NCI-H1417 (cell line): ENCODE measurements at regions not wholly inside any gene's neighbourhood (a gene's known extent, or its start where the extent isn't known, plus 50 kb on each side); places are given as distances from the start of the nearest gene placed in this dataset.

Source experiments
- DNase-seq, 3 experiments: peaks; one replicate each; lab custom pipeline; 2025; lab: John Stamatoyannopoulos, UW

DNA sequence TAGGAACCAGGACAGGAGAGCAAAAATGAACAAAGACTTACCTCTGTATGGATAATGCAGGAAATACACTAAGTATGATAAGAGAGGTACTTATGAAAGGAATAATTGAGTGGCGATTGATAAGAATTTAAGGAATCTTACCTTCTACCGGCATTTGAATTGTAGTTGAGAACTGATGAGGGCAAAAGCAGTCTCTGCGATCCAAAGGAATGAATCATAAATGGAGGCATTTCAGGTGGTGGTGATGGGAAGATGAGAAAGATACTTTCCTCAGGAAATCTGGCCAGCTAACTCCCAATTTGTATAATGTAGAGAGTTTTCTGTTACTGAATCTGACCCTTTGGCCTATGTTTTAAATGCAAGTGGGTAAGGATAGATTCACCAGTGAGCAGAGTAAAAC, 71.9 kb upstream of the C11orf87 start:
- DNase-seq, result no peak

DNA sequence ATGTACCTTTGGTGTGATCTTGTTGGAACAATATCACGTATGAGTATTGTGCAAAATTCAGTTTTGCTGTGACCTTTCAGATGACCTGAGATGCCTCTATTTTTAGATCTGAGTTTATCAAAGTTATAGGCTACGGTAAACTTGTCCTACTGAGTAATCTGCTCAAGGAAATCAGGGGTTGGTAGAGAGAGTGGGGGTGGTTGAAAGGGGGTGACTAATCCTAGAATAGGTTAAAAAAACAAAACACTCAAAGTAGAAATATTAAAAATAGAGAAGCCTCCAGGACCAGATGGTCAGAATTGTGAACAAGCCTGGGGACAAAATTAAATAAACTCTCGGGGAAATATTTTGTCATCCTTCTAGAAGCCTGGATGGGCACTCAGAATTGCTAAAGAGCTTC, 59.9 kb upstream of the C11orf87 start:
- DNase-seq, result no peak

DNA sequence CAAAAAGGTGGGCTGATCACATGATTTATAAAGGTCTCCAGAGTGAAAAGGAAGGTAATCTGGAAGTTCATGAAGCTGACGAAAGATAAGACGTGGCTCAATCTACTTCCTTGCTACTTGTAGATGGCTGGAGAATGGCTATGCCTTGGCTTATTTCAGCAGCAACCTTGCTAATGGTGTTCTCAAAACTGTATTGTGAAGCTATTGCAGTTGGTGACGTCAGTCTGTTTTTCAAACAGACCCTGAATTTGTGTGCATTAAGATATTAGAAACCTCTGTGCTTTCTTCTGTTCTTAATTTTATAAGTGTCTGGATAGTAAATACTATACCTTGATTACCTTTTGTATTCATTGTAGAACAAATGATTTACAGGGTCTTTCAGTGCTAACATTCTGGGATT, 58.3 kb upstream of the C11orf87 start:
- DNase-seq, result no peak

GRCh38 chr11:109364851-109365250, 57.1 kb upstream of the C11orf87 start:
- no peak for DNase-seq

DNA sequence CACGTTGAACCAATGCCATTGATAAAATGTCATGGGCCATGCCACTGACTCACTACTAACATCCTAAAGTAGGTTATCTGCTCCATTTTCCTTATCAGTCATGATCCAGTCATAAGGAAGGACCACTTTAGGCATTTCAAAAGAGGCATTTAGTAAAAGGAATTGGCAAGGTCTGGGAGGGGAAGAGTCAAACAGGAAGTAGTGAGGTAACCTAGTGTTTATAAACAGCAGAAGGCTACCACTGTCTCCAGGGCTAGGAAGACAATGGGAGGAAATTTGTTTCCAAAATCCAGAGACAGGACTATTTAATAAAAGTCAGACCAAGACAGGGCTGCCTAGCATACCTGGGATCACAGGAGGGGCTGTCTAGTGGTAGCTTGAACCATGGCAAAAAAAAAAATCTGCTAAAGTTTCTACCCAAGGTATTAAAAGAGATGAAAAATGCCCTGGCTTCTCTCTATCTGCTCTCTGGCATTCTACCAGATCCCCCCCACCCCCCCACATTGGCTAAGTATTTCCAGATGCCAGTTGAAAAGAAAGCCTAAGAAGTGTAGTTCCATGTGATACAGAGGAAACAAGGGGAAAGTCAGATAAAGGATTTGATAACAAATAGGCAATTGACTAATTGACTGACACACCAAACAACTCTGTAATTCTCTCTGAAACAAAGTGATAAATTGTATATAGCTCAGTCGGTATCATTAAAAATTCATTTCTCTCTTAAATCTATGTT, 50.4 kb upstream of the C11orf87 start:
- no peak for DNase-seq
